ENCODE measurements at regions not wholly inside any gene's neighbourhood (a gene's known extent, or its start where the extent isn't known, plus 50 kb on each side); places are given as distances from the start of the nearest gene placed in this dataset.

DNA sequence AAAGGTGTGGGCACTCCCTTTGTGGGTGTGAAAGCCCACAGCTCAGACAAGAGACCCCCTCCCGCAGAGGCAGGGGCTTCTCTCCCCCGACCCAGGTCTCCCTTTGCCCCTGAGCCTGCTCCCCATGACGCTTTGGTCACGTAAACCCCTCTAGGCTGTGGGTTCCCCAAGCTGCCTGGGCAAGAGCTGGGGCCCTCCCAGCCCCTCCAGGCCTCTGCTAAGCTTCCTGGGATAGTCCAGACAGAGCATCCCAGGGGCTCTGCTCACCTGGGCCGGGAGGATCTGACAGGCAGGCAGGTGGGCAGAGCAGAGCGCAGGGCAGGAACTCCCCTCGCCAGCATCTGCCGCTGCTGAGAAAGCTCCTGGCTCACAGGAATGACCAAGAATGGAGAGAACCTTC, 177.3 kb downstream of the BANP start:
- TF ChIP-seq, protein P1, sequence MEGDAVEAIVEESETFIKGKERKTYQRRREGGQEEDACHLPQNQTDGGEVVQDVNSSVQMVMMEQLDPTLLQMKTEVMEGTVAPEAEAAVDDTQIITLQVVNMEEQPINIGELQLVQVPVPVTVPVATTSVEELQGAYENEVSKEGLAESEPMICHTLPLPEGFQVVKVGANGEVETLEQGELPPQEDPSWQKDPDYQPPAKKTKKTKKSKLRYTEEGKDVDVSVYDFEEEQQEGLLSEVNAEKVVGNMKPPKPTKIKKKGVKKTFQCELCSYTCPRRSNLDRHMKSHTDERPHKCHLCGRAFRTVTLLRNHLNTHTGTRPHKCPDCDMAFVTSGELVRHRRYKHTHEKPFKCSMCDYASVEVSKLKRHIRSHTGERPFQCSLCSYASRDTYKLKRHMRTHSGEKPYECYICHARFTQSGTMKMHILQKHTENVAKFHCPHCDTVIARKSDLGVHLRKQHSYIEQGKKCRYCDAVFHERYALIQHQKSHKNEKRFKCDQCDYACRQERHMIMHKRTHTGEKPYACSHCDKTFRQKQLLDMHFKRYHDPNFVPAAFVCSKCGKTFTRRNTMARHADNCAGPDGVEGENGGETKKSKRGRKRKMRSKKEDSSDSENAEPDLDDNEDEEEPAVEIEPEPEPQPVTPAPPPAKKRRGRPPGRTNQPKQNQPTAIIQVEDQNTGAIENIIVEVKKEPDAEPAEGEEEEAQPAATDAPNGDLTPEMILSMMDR (IDR thresholded peaks at IDR 0.05): no peak
- no peak for TF ChIP-seq EZH2 (IDR thresholded peaks at IDR 0.05; ENCODE audit: borderline replicate concordance, insufficient read depth, low read depth, low read length, poor library complexity, severe bottlenecking)
